ENCODE measurements at regions not wholly inside any gene's neighbourhood (a gene's known extent, or its start where the extent isn't known, plus 50 kb on each side); places are given as distances from the start of the nearest gene placed in this dataset.

- intact Hi-C loops (cut with DNase I): no loop called here
- Histone ChIP-seq H3K36me3 (no peaks in the 10 kb centered on the region), H3K4me1 (no peaks in the 10 kb centered on the region), H3K27ac (no peak overlapping the region), H3K27me3 (no peaks in the 10 kb centered on the region), H3K9me3 (no peaks in the 10 kb centered on the region), H3K4me3 (no peak overlapping the region)
- TF ChIP-seq CTCF (IDR thresholded peaks at IDR 0.05): no peak
- ATAC-seq: no peak
- FAIRE-seq: no peak
- no peak for DNase-seq
- WGBS, 2 donors: 52 to 55% methylated on average over 5 of the region's 5 CpGs
Measured at GRCh38 chr9:119903851-119904250, 534.6 kb upstream of the BRINP1 start.

GRCh38 chr9:119902611-119903010 lies 533.4 kb upstream of the BRINP1 start:
- TF ChIP-seq CTCF (IDR thresholded peaks at IDR 0.05): no peak
- intact Hi-C loops (cut with DNase I): no loop called here
- FAIRE-seq: no peak

GRCh38 chr9:119898316-119898715 lies 529.1 kb upstream of the BRINP1 start:
- Histone ChIP-seq H3K4me1 (no peaks in the 10 kb centered on the region), H3K9me3 (no peaks in the 10 kb centered on the region), H3K36me3 (no peaks in the 10 kb centered on the region), H3K27ac (no peak overlapping the region), H3K4me3 (no peak overlapping the region), H3K27me3 (no peaks in the 10 kb centered on the region)
- ATAC-seq: no peak
- FAIRE-seq: no peak
- no peak for DNase-seq
- intact Hi-C loops (cut with DNase I): no loop called here
- no peak for TF ChIP-seq CTCF (IDR thresholded peaks at IDR 0.05)

More at GRCh38 chr9:119902611-119903010, 533.4 kb upstream of the BRINP1 start:
- H3K36me3 ChIP-seq: no peaks in the 10 kb centered on the region
- ATAC-seq: no peak
- H3K4me3 ChIP-seq: no peak overlapping the region
- H3K27ac ChIP-seq: no peak overlapping the region
- WGBS, 2 donors: 15 to 21% methylated on average over 4 of the region's 4 CpGs
- H3K4me1 ChIP-seq: no peaks in the 10 kb centered on the region
- no peaks in the 10 kb centered on the region for H3K27me3 ChIP-seq
- no peak for DNase-seq
- H3K9me3 ChIP-seq: no peaks in the 10 kb centered on the region

- Histone ChIP-seq H3K9me3 (no peaks in the 10 kb centered on the region), H3K4me3 (no peak overlapping the region), H3K36me3 (no peaks in the 10 kb centered on the region), H3K27me3 (no peaks in the 10 kb centered on the region), H3K27ac (no peak overlapping the region), H3K4me1 (no peaks in the 10 kb centered on the region)
- DNase-seq (no peak), FAIRE-seq (no peak), ATAC-seq (no peak)
- intact Hi-C loops (cut with DNase I): no loop called here
- WGBS, 2 donors: 45 to 57% methylated on average over 2 of the region's 2 CpGs
- no peak for TF ChIP-seq CTCF (IDR thresholded peaks at IDR 0.05)
Measured at GRCh38 chr9:119884438-119884837, 515.2 kb upstream of the BRINP1 start.

GRCh38 chr9:119881898-119882297 lies 512.7 kb upstream of the BRINP1 start:
- intact Hi-C loops (cut with DNase I): no loop called here
- no peaks in the 10 kb centered on the region for H3K9me3 ChIP-seq
- TF ChIP-seq CTCF (IDR thresholded peaks at IDR 0.05): no peak
- no peak for ATAC-seq
- H3K4me3 ChIP-seq: no peak overlapping the region
- H3K4me1 ChIP-seq: no peaks in the 10 kb centered on the region
- no peaks in the 10 kb centered on the region for H3K36me3 ChIP-seq
- DNase-seq: no peak
- no peak overlapping the region for H3K27ac ChIP-seq
- 58 to 61% methylated on average over 6 of the region's 6 CpGs for WGBS, 2 donors
- FAIRE-seq: no peak
- H3K27me3 ChIP-seq: no peaks in the 10 kb centered on the region
